K562 (cell line): ENCODE measurements at regions not wholly inside any gene's neighbourhood (a gene's known extent, or its start where the extent isn't known, plus 50 kb on each side); places are given as distances from the start of the nearest gene placed in this dataset.

Source experiments
- FOXJ3 ChIP-seq: sonication (generic); formaldehyde crosslinking; IDR thresholded peaks from 2 replicates; pipeline ENCODE4 v1.4.0; 2020; ENCODE audit warnings: mild to moderate bottlenecking, missing genetic modification reagents
- HDAC6 ChIP-seq: IDR thresholded peaks from 2 replicates; pipeline ENCODE4 v1.6.1; 2012; ENCODE audit warnings: low read depth, mild to moderate bottlenecking, control low read depth, inconsistent platforms, low read length, moderate library complexity
- JUN ChIP-seq, 2 experiments: sonication (generic) in 1 of 2; formaldehyde crosslinking in 1 of 2; IDR thresholded peaks; 2 replicates each; pipeline versions ENCODE4 v1.6.1 to v1.8.0; 2012 to 2022; ENCODE audit warnings: borderline replicate concordance in 2 of 2, mild to moderate bottlenecking in 2 of 2, improper control_type of control experiment in 1 of 2, low read depth in 1 of 2, low read length in 1 of 2, missing genetic modification reagents in 1 of 2
- NFIC ChIP-seq: fragments of 450-650 bp; IDR thresholded peaks from 2 replicates; pipeline ENCODE4 v1.6.1; 2017; ENCODE audit warnings: mild to moderate bottlenecking, inconsistent platforms
- PRDM10 ChIP-seq: fragments of 450-650 bp; IDR thresholded peaks from 2 replicates; pipeline ENCODE4 v1.6.1; 2018; ENCODE audit not compliant: partially characterized antibody
- U2AF2 ChIP-seq: fragments of 200-400 bp; formaldehyde crosslinking; optimal IDR thresholded peaks from 2 replicates; pipeline ENCODE3; 2017; ENCODE audit warnings: low read depth, mild to moderate bottlenecking, low read length
- ZNF217 ChIP-seq: sonication (generic); formaldehyde crosslinking; IDR thresholded peaks from 2 replicates; pipeline ENCODE4 v1.8.0; 2022; ENCODE audit warnings: mild to moderate bottlenecking, missing genetic modification reagents
- ZNF583 ChIP-seq: fragments of 250-450 bp; sonication (Bioruptor Pico); IDR thresholded peaks from 2 replicates; pipeline ENCODE4 v1.4.0; 2020

DNA sequence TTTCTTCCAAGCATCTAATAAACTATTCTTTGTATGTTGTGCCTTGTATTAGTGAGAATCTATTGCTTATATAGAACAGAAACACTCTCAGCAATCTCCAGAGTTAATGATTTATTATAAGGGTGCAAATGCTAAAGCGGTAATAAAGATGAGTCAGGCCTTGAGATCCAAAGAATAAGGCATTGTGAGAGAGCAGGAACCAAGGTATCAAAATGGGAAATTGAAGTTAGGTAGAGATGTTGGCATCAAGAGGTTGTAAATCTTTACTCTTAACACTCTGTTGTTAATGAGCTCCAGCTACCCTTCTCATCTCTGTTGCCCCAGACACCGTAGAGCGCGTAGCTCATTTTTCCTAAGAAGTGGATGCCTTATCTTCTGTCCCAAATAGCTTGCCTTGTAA is 375.2 kb downstream of the ARL4A start:
- TF ChIP-seq ZNF217 (CRISPR knock-in tag), result no peak
- TF ChIP-seq ZNF583, result no peak
- no peak for TF ChIP-seq HDAC6
- no peak for TF ChIP-seq U2AF2
- no peak for TF ChIP-seq JUN (IDR thresholded peaks at IDR 0.05; ENCODE audit: borderline replicate concordance, low read depth, low read length)
- no peak for TF ChIP-seq JUN (CRISPR knock-in tag; IDR thresholded peaks at IDR 0.05; ENCODE audit: borderline replicate concordance)
- TF ChIP-seq PRDM10, result no peak
- no peak for TF ChIP-seq FOXJ3 (CRISPR knock-in tag)
- TF ChIP-seq NFIC, result no peak
